HG03521 (cell line): ENCODE measurements at regions not wholly inside any gene's neighbourhood (a gene's known extent, or its start where the extent isn't known, plus 50 kb on each side); places are given as distances from the start of the nearest gene placed in this dataset.

ENCODE experiments used
- ATAC-seq: cut with Tn5 transposase; IDR thresholded peaks from one replicate; pipeline ENCODE4 v1.9.1; 2021; ENCODE audit warnings: mild to moderate bottlenecking, moderate library complexity; ENCODE audit not compliant: unreplicated experiment

- ATAC-seq: no peak
Observed at GRCh38 chr6:91613481-91613880, 1026.6 kb upstream of the MAP3K7 start.

GRCh38 chr6:91611190-91611589 lies 1024.3 kb upstream of the MAP3K7 start:
- ATAC-seq: no peak

- no peak for ATAC-seq
Observed at GRCh38 chr6:91608428-91608827, 1021.6 kb upstream of the MAP3K7 start.

- ATAC-seq: no peak
Observed at GRCh38 chr6:91606148-91606901, 1019.5 kb upstream of the MAP3K7 start.

GRCh38 chr6:91600561-91600960 lies 1013.7 kb upstream of the MAP3K7 start:
- no peak for ATAC-seq

GRCh38 chr6:91590191-91590590 lies 1003.3 kb upstream of the MAP3K7 start:
- no peak for ATAC-seq

- ATAC-seq: no peak
Observed at GRCh38 chr6:91580635-91581034, 993.8 kb upstream of the MAP3K7 start.

- ATAC-seq: no peak
Observed at GRCh38 chr6:91575032-91575431, 988.2 kb upstream of the MAP3K7 start.

GRCh38 chr6:91573826-91574416 lies 987.0 kb upstream of the MAP3K7 start:
- no peak for ATAC-seq

- no peak for ATAC-seq
Observed at GRCh38 chr6:91572878-91573277, 986.0 kb upstream of the MAP3K7 start.

- no peak for ATAC-seq
Observed at GRCh38 chr6:91569071-91569470, 982.2 kb upstream of the MAP3K7 start.

- ATAC-seq: no peak
Observed at GRCh38 chr6:91566467-91566866, 979.6 kb upstream of the MAP3K7 start.

GRCh38 chr6:91565207-91565606 lies 978.3 kb upstream of the MAP3K7 start:
- no peak for ATAC-seq

GRCh38 chr6:91562955-91563354 lies 976.1 kb upstream of the MAP3K7 start:
- no peak for ATAC-seq

- ATAC-seq: no peak
Observed at GRCh38 chr6:91560409-91560808, 973.5 kb upstream of the MAP3K7 start.

GRCh38 chr6:91540902-91541301 lies 954.0 kb upstream of the MAP3K7 start:
- ATAC-seq: no peak

- ATAC-seq: no peak
Observed at GRCh38 chr6:91539456-91539855, 952.6 kb upstream of the MAP3K7 start.

GRCh38 chr6:91538622-91539021 lies 951.8 kb upstream of the MAP3K7 start:
- ATAC-seq: no peak

GRCh38 chr6:91534614-91535013 lies 947.7 kb upstream of the MAP3K7 start:
- no peak for ATAC-seq

GRCh38 chr6:91523511-91523910 lies 936.6 kb upstream of the MAP3K7 start:
- no peak for ATAC-seq

- ATAC-seq: no peak
Observed at GRCh38 chr6:91521999-91522398, 935.1 kb upstream of the MAP3K7 start.

GRCh38 chr6:91509711-91510110 lies 922.8 kb upstream of the MAP3K7 start:
- ATAC-seq: no peak

- no peak for ATAC-seq
Observed at GRCh38 chr6:91509039-91509438, 922.2 kb upstream of the MAP3K7 start.
